CD8-positive, alpha-beta memory T cell (primary cell): ENCODE measurements at regions not wholly inside any gene's neighbourhood (a gene's known extent, or its start where the extent isn't known, plus 50 kb on each side); places are given as distances from the start of the nearest gene placed in this dataset.

Source experiments
- CTCF ChIA-PET: fragments of 350-600 bp; sonication (Branson Sonifier 250); formaldehyde crosslinking; loops from one replicate; lab custom pipeline; 2021; ENCODE audit warnings: antibody characterized with exemption; lab: Charles Lee
- POLR2A ChIA-PET: fragments of 350-600 bp; sonication (Branson Sonifier 250); formaldehyde crosslinking; loops from one replicate; lab custom pipeline; 2021; ENCODE audit warnings: antibody characterized with exemption; lab: Charles Lee
- DNase-seq, 5 donors: peaks; one replicate each; pipeline versions ENCODE4 v3.0.0 to v3.0.0-alpha.2; 2020 to 2022; ENCODE audit warnings: mixed read lengths in 1 of 5
- H3K27ac ChIP-seq: one replicate; pipeline ENCODE4 v1.7.0; 2013; ENCODE audit warnings: low read depth, mild to moderate bottlenecking, low read length, moderate library complexity
- H3K27me3 ChIP-seq: 2 replicates; pipeline ENCODE4 v1.7.0; 2013; ENCODE audit warnings: low read length, mild to moderate bottlenecking; ENCODE audit not compliant: insufficient read depth, poor library complexity, severe bottlenecking
- H3K36me3 ChIP-seq: 2 replicates; pipeline ENCODE4 v1.7.0; 2013; ENCODE audit warnings: mild to moderate bottlenecking, low read length, moderate library complexity; ENCODE audit not compliant: insufficient read depth
- H3K4me1 ChIP-seq: 2 replicates; pipeline ENCODE4 v1.7.0; 2013; ENCODE audit warnings: mild to moderate bottlenecking, low read length, moderate library complexity; ENCODE audit not compliant: insufficient read depth
- H3K4me3 ChIP-seq: 2 replicates; pipeline ENCODE4 v1.7.0; 2013; ENCODE audit warnings: mild to moderate bottlenecking, low read length
- H3K9me3 ChIP-seq: 2 replicates; pipeline ENCODE4 v1.7.0; 2013; ENCODE audit warnings: mild to moderate bottlenecking, low read length
- H3K27ac Mint-ChIP-seq, 8 donors: one replicate each; pipeline ENCODE4 v1.8.0; 2020 to 2021; ENCODE audit warnings: mixed read lengths in 8 of 8, mild to moderate bottlenecking in 6 of 8, inconsistent platforms in 3 of 8, moderate library complexity in 3 of 8
- H3K27me3 Mint-ChIP-seq, 2 donors: one replicate each; pipeline ENCODE4 v1.8.0; 2020 to 2021; ENCODE audit warnings: mixed read lengths in 2 of 2, mild to moderate bottlenecking in 1 of 2, moderate library complexity in 1 of 2
- H3K36me3 Mint-ChIP-seq, 3 donors: one replicate each; pipeline ENCODE4 v1.8.0; 2020 to 2021; ENCODE audit warnings: mixed read lengths in 3 of 3, inconsistent platforms in 1 of 3, mild to moderate bottlenecking in 1 of 3
- H3K4me1 Mint-ChIP-seq, 3 donors: one replicate each; pipeline ENCODE4 v1.8.0; 2020 to 2021; ENCODE audit warnings: mixed read lengths in 3 of 3, inconsistent platforms in 1 of 3, mild to moderate bottlenecking in 1 of 3
- H3K4me3 Mint-ChIP-seq, 7 donors: one replicate each; pipeline ENCODE4 v1.8.0; 2020 to 2021; ENCODE audit warnings: mixed read lengths in 7 of 7, mild to moderate bottlenecking in 6 of 7, moderate library complexity in 4 of 7, inconsistent platforms in 2 of 7
- H3K9me3 Mint-ChIP-seq, 5 donors: one replicate each; pipeline ENCODE4 v1.8.0; 2020 to 2022; ENCODE audit warnings: mixed read lengths in 5 of 5, mild to moderate bottlenecking in 3 of 5, moderate library complexity in 2 of 5, inconsistent platforms in 1 of 5

DNA sequence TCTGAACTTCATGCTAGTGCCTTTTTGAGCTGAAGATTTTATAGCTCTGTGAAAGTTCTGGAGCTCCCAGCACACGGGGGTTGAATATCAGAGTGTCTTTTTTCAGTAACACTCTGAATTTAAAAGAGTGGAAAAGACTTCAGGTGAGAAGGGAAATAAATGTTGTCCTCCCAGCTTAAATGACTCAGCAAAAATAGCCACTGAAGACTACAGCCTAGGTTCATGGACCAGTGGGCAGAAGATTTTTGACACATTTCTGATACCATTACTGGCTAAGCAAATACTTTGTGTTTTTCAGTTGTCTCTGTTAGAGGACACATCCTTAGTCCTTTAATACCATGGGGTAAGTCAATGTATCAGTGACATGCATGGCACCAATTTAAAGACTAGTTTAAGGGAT, 338.5 kb upstream of the SPTLC3 start:
- H3K27ac Mint-ChIP-seq: no peak overlapping the region
- no peak overlapping the region for H3K27ac ChIP-seq
- no peaks in the 10 kb centered on the region for H3K36me3 ChIP-seq
- peaks cover 3 to 23% (median 4%) of the 10 kb centered on the region in 5 donors for H3K9me3 Mint-ChIP-seq
- DNase-seq: no peak
- H3K4me3 ChIP-seq: no peak overlapping the region
- H3K9me3 ChIP-seq: no peaks in the 10 kb centered on the region
- no peak overlapping the region for H3K4me3 Mint-ChIP-seq
- no peaks in the 10 kb centered on the region for H3K27me3 Mint-ChIP-seq
- H3K36me3 Mint-ChIP-seq: no peaks in the 10 kb centered on the region
- no peaks in the 10 kb centered on the region for H3K4me1 Mint-ChIP-seq
- ChIA-PET POLR2A (no interaction called here), CTCF (no interaction called here)
- H3K4me1 ChIP-seq: no peaks in the 10 kb centered on the region
- no peaks in the 10 kb centered on the region for H3K27me3 ChIP-seq

DNA sequence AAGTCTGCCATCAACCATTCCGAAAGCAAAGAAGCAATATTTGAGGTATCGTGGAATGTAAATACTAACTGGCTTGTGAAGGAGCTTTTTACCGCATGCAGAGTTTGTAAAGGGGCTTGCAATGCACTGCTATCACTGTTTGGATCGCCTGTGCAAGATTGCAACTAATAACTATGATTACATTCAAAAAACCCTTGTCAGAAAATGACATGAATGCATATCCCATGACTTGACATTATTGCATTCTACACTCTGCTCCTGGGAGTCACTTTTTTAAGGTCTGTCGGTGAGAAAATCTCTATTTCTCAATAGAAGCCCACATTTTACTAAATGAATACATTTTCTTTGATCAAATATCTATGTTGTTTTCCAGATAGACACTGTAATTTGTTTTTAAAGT, 335.4 kb upstream of the SPTLC3 start:
- Mint-ChIP-seq H3K27me3 (no peaks in the 10 kb centered on the region), H3K4me3 (no peak overlapping the region), H3K9me3 (peaks cover 3 to 31% (median 6%) of the 10 kb centered on the region in 5 donors), H3K4me1 (no peaks in the 10 kb centered on the region), H3K27ac (no peak overlapping the region), H3K36me3 (no peaks in the 10 kb centered on the region)
- Histone ChIP-seq H3K27me3 (no peaks in the 10 kb centered on the region), H3K4me3 (no peak overlapping the region), H3K9me3 (no peaks in the 10 kb centered on the region), H3K4me1 (no peaks in the 10 kb centered on the region), H3K36me3 (no peaks in the 10 kb centered on the region), H3K27ac (no peak overlapping the region)
- ChIA-PET POLR2A (no interaction called here), CTCF (no interaction called here)
- no peak for DNase-seq

DNA sequence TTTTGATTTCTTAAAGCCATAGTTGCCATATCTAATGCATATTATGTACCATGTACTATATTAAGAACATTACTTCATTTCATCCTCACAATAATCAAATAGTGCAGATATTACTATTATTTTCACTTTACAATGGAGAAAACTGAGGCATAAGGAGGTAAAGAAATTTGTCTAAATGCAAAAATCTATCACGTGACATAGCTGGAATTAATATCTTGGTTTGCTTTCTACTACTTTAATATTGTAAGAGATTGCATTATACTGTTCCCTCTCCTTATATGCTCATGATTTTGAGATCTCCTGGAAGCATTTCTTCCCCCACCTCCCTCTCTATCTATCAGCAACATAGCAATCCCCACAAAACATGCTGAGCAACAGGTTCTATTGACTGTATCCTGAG, 330.8 kb upstream of the SPTLC3 start:
- Histone ChIP-seq H3K27me3 (no peaks in the 10 kb centered on the region), H3K4me3 (no peak overlapping the region), H3K27ac (no peak overlapping the region), H3K36me3 (no peaks in the 10 kb centered on the region), H3K9me3 (no peaks in the 10 kb centered on the region), H3K4me1 (no peaks in the 10 kb centered on the region)
- Mint-ChIP-seq H3K27ac (no peak overlapping the region), H3K4me1 (no peaks in the 10 kb centered on the region), H3K4me3 (no peak overlapping the region), H3K36me3 (no peaks in the 10 kb centered on the region), H3K9me3 (peaks cover 6 to 27% (median 6%) of the 10 kb centered on the region in 5 donors), H3K27me3 (no peaks in the 10 kb centered on the region)
- CTCF ChIA-PET: no interaction called here
- no peak for DNase-seq
- POLR2A ChIA-PET: no interaction called here

DNA sequence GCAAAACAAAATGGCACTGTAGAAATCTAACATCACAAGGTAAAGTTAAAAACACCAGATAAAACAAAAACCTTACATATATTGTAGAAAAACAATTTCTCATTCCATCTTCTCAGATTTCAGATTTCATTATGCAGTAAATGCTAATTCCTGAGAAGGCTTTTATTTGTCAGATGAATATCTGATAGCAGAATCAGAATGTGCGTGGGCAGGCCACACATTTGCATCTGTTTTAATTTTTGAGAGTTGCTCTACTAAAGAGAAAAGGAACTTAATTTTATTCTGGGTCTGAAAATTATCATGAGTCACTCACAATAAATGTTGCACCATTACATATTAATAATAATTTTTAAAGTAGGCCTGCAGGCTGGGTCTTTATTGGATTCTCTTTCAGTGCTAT, 329.3 kb upstream of the SPTLC3 start:
- H3K4me1 ChIP-seq: no peaks in the 10 kb centered on the region
- no peak overlapping the region for H3K27ac ChIP-seq
- DNase-seq: no peak
- Mint-ChIP-seq H3K9me3 (peaks cover 4 to 18% (median 7%) of the 10 kb centered on the region in 5 donors), H3K4me3 (no peak overlapping the region), H3K4me1 (no peaks in the 10 kb centered on the region), H3K27me3 (no peaks in the 10 kb centered on the region), H3K27ac (no peak overlapping the region), H3K36me3 (no peaks in the 10 kb centered on the region)
- CTCF ChIA-PET: no interaction called here
- H3K36me3 ChIP-seq: no peaks in the 10 kb centered on the region
- H3K27me3 ChIP-seq: no peaks in the 10 kb centered on the region
- H3K9me3 ChIP-seq: no peaks in the 10 kb centered on the region
- H3K4me3 ChIP-seq: no peak overlapping the region
- POLR2A ChIA-PET: no interaction called here

DNA sequence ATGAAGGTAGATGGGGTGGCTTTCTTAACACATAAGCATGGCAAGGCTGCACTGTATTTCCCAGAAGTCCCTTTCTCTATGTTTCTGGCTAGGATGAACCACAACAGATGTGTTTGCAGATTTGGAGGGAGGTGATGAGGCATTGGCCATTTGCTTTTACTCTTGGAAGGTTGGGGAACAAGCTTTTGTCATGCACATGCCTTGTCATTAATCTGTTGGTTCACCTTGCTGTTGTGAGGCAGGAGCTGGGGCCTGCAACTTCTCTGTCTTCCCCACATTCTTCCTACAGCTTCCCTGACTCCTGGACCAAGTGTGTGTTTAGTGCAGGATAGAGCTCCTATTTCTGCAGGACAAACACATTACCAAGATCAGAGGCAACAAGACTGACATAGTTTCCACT, 326.2 kb upstream of the SPTLC3 start:
- H3K36me3 ChIP-seq: no peaks in the 10 kb centered on the region
- Mint-ChIP-seq H3K27me3 (no peaks in the 10 kb centered on the region), H3K4me3 (no peak overlapping the region), H3K27ac (no peak overlapping the region), H3K9me3 (peaks cover 3 to 9% (median 5%) of the 10 kb centered on the region in 5 donors), H3K4me1 (no peaks in the 10 kb centered on the region), H3K36me3 (no peaks in the 10 kb centered on the region)
- DNase-seq: no peak
- no peaks in the 10 kb centered on the region for H3K4me1 ChIP-seq
- no peaks in the 10 kb centered on the region for H3K9me3 ChIP-seq
- ChIA-PET CTCF (no interaction called here), POLR2A (no interaction called here)
- H3K27ac ChIP-seq: no peak overlapping the region
- H3K4me3 ChIP-seq: no peak overlapping the region
- no peaks in the 10 kb centered on the region for H3K27me3 ChIP-seq

DNA sequence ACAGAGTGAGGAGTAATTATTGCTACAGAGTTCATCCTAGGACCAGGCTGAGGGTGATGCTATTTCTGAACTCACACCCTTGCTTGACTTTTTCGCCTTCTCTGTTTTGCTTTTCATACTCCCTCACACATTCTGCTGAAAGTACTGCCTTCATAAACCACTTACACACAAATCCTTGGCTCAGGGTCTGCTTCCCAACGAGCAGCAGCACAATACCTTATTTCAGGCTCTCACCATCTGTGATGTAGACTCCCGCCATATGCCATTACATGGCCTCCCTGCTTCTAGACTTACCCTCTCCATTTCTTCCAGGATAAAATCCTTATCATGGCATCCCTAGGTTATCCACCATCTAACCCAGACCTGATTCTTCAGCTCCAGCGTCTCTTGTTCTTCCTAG, 321.3 kb upstream of the SPTLC3 start:
- Mint-ChIP-seq H3K9me3 (peaks cover 0 to 15% (median 8%) of the 10 kb centered on the region in 5 donors), H3K4me3 (no peak overlapping the region), H3K4me1 (no peaks in the 10 kb centered on the region), H3K36me3 (no peaks in the 10 kb centered on the region), H3K27ac (no peak overlapping the region), H3K27me3 (peaks cover 0 to 2% of the 10 kb centered on the region in 2 donors)
- Histone ChIP-seq H3K27me3 (no peaks in the 10 kb centered on the region), H3K4me3 (no peak overlapping the region), H3K27ac (no peak overlapping the region), H3K4me1 (no peaks in the 10 kb centered on the region), H3K36me3 (no peaks in the 10 kb centered on the region), H3K9me3 (no peaks in the 10 kb centered on the region)
- ChIA-PET POLR2A (no interaction called here), CTCF (no interaction called here)
- DNase-seq: no peak

DNA sequence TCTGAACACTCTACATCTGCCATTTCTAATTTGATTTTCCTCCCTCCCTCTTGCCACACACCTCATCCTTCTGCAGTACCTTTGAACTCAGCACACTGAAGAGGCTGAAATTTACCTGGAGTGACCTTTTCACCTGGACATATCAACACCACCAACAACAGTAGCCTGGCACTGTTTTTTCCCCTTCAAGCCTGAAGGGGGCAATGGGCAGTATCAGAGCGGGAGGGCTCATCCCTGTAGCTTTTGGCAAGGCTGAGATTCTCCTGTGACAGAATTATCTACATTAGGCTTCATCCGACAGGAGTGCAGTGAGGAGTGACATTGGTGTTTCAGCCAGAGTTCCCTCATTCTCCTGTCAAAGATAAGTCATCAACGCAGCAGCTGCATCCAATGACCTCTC, 312.8 kb upstream of the SPTLC3 start:
- Mint-ChIP-seq H3K27me3 (no peaks in the 10 kb centered on the region), H3K4me1 (no peaks in the 10 kb centered on the region), H3K27ac (no peak overlapping the region), H3K36me3 (peaks cover 0 to 1% (median 0%) of the 10 kb centered on the region in 3 donors), H3K9me3 (peaks cover 3 to 22% (median 13%) of the 10 kb centered on the region in 5 donors), H3K4me3 (no peak overlapping the region)
- Histone ChIP-seq H3K27ac (no peak overlapping the region), H3K36me3 (no peaks in the 10 kb centered on the region), H3K27me3 (no peaks in the 10 kb centered on the region), H3K9me3 (no peaks in the 10 kb centered on the region), H3K4me3 (no peak overlapping the region), H3K4me1 (no peaks in the 10 kb centered on the region)
- ChIA-PET CTCF (interaction anchor here (0.6 kb wide), 1 partner anchor 100 kb away, joined by 3 read pairs; no protein-coding TSS in a partner anchor), POLR2A (no interaction called here)
- no peak for DNase-seq

DNA sequence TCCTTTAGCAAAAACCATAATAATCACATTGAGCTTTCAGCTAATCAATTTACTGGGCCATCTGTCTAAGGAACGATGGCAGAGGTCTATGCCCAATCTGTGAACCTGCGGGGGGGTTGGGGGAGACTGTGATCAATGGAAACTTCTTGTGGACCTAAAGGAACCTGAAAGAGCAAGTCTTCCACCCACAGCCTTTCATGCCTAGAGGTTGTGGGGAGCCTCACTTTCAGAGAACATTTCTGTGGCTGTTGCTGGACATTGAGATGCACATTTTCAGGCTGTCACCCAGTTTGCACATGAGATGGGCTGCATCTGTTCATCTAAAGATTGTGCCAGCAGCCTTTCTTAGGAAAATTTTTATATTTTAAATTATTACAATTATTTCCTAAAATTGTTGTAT, 310.0 kb upstream of the SPTLC3 start:
- Histone ChIP-seq H3K4me1 (no peaks in the 10 kb centered on the region), H3K36me3 (no peaks in the 10 kb centered on the region), H3K4me3 (no peak overlapping the region), H3K27ac (no peak overlapping the region), H3K9me3 (no peaks in the 10 kb centered on the region), H3K27me3 (no peaks in the 10 kb centered on the region)
- no peak overlapping the region for H3K27ac Mint-ChIP-seq
- DNase-seq: no peak
- ChIA-PET CTCF (no interaction called here), POLR2A (no interaction called here)
- peaks cover 0 to 1% (median 0%) of the 10 kb centered on the region in 3 donors for H3K36me3 Mint-ChIP-seq
- no peaks in the 10 kb centered on the region for H3K27me3 Mint-ChIP-seq
- no peak overlapping the region for H3K4me3 Mint-ChIP-seq
- peaks cover under 1 to 18% (median 4%) of the 10 kb centered on the region in 5 donors for H3K9me3 Mint-ChIP-seq
- H3K4me1 Mint-ChIP-seq: no peaks in the 10 kb centered on the region
